NCI-H82 (cell line): ENCODE measurements at regions not wholly inside any gene's neighbourhood (a gene's known extent, or its start where the extent isn't known, plus 50 kb on each side); places are given as distances from the start of the nearest gene placed in this dataset.
"Not testable (repeated sequence)": the region's sequence is repeated elsewhere in the genome, so short reads cannot be mapped to it uniquely, and the experiment has no call there.

Source experiments
- DNase-seq: peaks from one replicate; lab custom pipeline; 2025; lab: John Stamatoyannopoulos, UW

- DNase-seq: not testable (repeated sequence)
Observed at GRCh38 chr3:16077146-16077545, 97.3 kb upstream of the GALNT15 start.

DNA sequence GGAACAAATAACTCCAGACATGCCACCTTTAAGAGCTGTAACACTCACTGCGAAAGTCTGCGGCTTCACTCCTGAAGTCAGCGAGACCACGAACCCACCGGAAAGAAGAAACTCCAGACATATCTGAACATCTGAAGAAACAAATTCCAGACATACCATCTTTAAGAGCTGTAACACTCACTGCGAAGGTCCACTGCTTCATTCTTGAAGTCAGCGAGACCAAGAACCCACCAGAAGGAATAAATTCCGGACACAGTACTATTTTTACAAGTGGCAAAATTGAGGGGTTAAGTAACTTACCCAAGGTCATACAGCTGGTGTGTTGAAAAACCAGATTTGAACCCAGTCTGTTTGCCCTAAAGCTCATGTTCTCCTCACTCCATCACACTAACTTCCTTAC is 96.8 kb upstream of the GALNT15 start:
- not testable (repeated sequence) for DNase-seq

- no peak for DNase-seq
Observed at GRCh38 chr3:16079519-16079918, 95.0 kb upstream of the GALNT15 start.

GRCh38 chr3:16081661-16082060 is 92.8 kb upstream of the GALNT15 start:
- no peak for DNase-seq

DNA sequence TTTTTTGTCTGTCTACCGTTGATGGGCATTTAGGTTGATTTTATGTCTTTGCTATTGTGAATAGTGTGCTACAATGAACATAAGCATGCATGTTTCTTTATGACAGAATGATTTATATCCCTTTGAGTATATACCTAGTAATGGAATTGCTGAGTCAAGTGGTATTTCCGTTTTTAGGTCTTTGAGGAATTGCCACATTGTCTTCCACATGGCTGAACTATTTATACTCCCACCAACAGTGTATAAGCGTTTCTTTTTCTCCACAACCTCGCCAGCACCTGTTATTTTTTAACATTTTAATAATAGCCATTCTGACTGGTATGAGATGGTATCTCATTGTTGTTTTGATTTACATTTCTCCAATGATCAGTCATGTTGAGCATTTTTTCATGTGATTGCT is 89.6 kb upstream of the GALNT15 start:
- no peak for DNase-seq

GRCh38 chr3:16085410-16085809 is 89.1 kb upstream of the GALNT15 start:
- no peak for DNase-seq

- no peak for DNase-seq
Observed at GRCh38 chr3:16085884-16086608, 88.4 kb upstream of the GALNT15 start.

- no peak for DNase-seq
Observed at GRCh38 chr3:16086690-16087089, 87.8 kb upstream of the GALNT15 start.

- DNase-seq: no peak
Observed at GRCh38 chr3:16088496-16088895, 86.0 kb upstream of the GALNT15 start.

DNA sequence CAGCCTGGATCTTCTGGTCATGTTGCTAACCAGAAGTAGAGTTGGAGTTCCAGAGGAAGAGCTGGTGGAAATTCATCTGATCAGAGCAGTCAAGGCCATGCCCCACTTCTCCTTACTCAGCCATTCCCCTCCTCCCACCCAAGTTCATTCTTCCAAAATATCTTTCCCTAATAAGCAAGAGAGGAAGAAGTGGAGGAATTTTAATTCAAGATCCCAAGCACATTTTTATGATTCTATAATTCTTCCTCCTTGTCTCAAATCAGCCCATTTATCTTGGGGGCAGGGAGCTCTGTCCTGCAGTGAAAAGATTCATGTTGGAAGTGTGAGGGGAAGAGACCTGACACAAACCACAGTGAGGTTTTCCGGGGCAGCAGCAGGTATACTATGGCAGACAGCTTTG is 85.0 kb upstream of the GALNT15 start:
- no peak for DNase-seq

GRCh38 chr3:16090024-16090423 is 84.5 kb upstream of the GALNT15 start:
- no peak for DNase-seq

GRCh38 chr3:16090706-16091105 is 83.8 kb upstream of the GALNT15 start:
- no peak for DNase-seq

GRCh38 chr3:16092923-16093322 is 81.6 kb upstream of the GALNT15 start:
- DNase-seq: no peak

DNA sequence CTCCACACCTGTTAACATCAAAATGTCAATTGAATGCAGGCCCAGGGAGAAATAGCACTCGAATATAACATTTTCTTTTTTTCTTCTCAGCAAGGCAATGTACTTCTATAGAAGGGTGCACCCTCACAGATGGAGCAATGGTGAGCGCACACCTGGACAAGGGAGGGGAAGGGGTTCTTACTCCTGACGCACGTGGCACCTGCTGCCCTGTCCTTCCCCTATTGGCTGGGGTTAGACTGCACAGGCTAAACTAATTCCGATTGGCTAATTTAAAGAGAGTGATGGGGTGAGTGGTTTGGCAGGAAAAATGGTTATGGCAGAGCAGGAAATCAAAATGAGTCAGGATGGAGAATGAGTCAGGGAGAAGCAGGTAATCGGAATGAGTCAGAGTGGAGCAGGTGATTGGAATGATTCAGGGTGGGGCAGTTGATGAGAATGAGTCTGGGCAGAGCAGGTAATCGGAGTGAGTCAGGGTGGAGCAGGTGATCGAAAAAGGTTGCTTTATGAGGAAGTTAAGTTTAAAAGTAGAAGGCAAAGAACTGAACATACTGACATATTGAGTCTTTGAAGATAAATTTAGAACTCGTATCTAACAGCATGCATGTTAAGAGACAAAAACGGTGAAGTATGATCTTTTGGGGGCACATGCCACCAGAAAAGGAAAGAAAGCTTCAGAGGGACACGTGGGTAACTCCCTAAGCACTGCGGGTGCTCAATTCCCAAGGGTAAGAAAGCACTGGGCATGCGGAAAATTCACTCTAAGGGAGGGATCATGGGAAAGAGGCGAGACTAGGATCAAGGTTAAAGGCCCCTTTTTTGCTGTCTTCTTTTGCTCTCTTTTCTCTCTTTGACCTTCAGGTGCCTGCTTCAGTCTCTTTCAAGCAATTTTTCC is 72.9 kb upstream of the GALNT15 start:
- DNase-seq: no peak

GRCh38 chr3:16102187-16102561 is 72.3 kb upstream of the GALNT15 start:
- no peak for DNase-seq

- no peak for DNase-seq
Observed at GRCh38 chr3:16102905-16103364, 71.5 kb upstream of the GALNT15 start.

GRCh38 chr3:16103472-16103871 is 71.0 kb upstream of the GALNT15 start:
- peak; percentile 3 for DNase-seq

GRCh38 chr3:16104156-16104555 is 70.3 kb upstream of the GALNT15 start:
- DNase-seq: no peak

GRCh38 chr3:16106050-16106449 is 68.4 kb upstream of the GALNT15 start:
- DNase-seq: no peak

DNA sequence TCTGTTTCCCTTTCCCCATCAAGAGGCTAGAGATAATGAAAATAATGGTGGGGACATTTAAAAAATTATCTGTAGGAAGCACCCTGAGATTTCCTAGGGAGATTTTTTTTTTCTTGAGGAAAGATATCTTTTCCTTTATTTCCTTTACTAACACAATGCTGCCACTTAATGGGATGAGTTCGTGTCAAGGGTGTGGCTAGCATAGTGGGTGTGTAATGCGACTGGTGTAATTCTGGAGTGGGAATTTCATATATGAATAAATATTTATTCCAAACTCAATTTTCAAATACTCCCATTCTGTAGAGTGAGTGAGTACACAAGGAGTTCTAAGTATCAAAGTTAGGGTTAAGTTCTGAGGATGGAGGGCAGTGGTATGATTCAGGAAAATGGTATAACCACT is 66.1 kb upstream of the GALNT15 start:
- DNase-seq: no peak

DNA sequence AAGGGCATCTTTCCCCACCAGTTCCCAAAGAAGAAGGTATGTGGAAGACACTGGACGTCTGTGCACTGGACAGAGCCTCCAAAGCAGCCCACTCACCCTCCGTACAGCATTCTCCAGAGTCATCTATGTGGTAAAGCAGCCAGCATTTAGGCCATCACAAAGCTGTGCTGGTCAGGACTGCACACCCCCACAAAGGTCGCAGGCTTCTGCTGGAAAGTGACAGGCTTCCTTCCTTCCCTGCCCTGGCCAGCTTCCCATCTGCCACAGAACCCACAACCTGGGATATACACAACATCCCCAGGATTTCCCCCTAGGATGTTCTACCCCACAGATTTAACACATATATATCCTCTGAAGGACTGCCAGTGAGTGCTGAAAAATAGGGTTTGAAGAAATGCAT is 64.6 kb upstream of the GALNT15 start:
- DNase-seq: no peak

GRCh38 chr3:16112910-16113504 is 61.5 kb upstream of the GALNT15 start:
- no peak for DNase-seq

- no peak for DNase-seq
Observed at GRCh38 chr3:16113704-16114103, 60.8 kb upstream of the GALNT15 start.
